ENCODE measurements at regions not wholly inside any gene's neighbourhood (a gene's known extent, or its start where the extent isn't known, plus 50 kb on each side); places are given as distances from the start of the nearest gene placed in this dataset.

- DNase-seq (ENCODE audit: low spot score): no peak
These were observed 57.4 kb upstream of the ADO start for GRCh38 chr10:62746951-62747729.

- DNase-seq (ENCODE audit: low spot score): no peak
These were observed 56.1 kb upstream of the ADO start for GRCh38 chr10:62748386-62748785.

- DNase-seq (ENCODE audit: low spot score): no peak
These were observed 55.3 kb upstream of the ADO start for GRCh38 chr10:62749093-62749683.
